GM23338 (cell line): ENCODE measurements at regions not wholly inside any gene's neighbourhood (a gene's known extent, or its start where the extent isn't known, plus 50 kb on each side); places are given as distances from the start of the nearest gene placed in this dataset.

ENCODE experiments used
- ATAC-seq: fragments of 200-7000 bp; cut with Tn5 transposase; 3 replicates; pipeline ENCODE4 v1.9.1; 2020
- DNase-seq: peaks from one replicate; pipeline ENCODE4 v3.0.0-alpha.2; 2015; ENCODE audit warnings: low spot score
- H2AFZ ChIP-seq: fragments of 200-600 bp; sonication (generic); 2 replicates; pipeline ENCODE4 v1.8.0; 2016; ENCODE audit warnings: antibody characterized with exemption, mild to moderate bottlenecking, moderate library complexity
- H3F3A ChIP-seq: fragments of 200-600 bp; sonication (generic); replicated peaks from 2 replicates; pipeline ENCODE4 v1.8.0; 2017; ENCODE audit warnings: antibody characterized with exemption, mixed run types, low read depth
- H3K27ac ChIP-seq: fragments of 200-600 bp; sonication (generic); 2 replicates; pipeline ENCODE4 v1.6.1; 2016; ENCODE audit warnings: low read depth
- H3K27me3 ChIP-seq: fragments of 200-600 bp; sonication (generic); 2 replicates; pipeline ENCODE4 v1.8.0; 2016; ENCODE audit warnings: mild to moderate bottlenecking, mixed run types, moderate library complexity; ENCODE audit not compliant: insufficient read depth
- H3K36me3 ChIP-seq: fragments of 200-600 bp; sonication (generic); 2 replicates; pipeline ENCODE4 v1.8.0; 2016; ENCODE audit warnings: mild to moderate bottlenecking; ENCODE audit not compliant: insufficient read depth
- H3K4me1 ChIP-seq: fragments of 200-600 bp; sonication (generic); 2 replicates; pipeline ENCODE4 v1.8.0; 2016; ENCODE audit warnings: mild to moderate bottlenecking, moderate library complexity; ENCODE audit not compliant: insufficient read depth
- H3K4me2 ChIP-seq: fragments of 200-600 bp; sonication (generic); 2 replicates; pipeline ENCODE4 v1.7.1; 2017; ENCODE audit warnings: mixed run types
- H3K4me3 ChIP-seq: fragments of 200-600 bp; sonication (generic); 2 replicates; pipeline ENCODE4 v1.6.1; 2016; ENCODE audit warnings: mixed run types
- H3K79me2 ChIP-seq: fragments of 200-600 bp; sonication (generic); replicated peaks from 2 replicates; pipeline ENCODE4 v1.8.0; 2017; ENCODE audit warnings: mild to moderate bottlenecking; ENCODE audit not compliant: insufficient read depth
- H3K9me2 ChIP-seq: fragments of 200-600 bp; sonication (generic); 2 replicates; pipeline ENCODE4 v1.8.0; 2017; ENCODE audit not compliant: insufficient read depth
- H4K20me1 ChIP-seq: fragments of 200-600 bp; sonication (generic); replicated peaks from 2 replicates; pipeline ENCODE4 v1.8.0; 2017; ENCODE audit warnings: mild to moderate bottlenecking; ENCODE audit not compliant: insufficient read depth
- H3K27ac Mint-ChIP-seq: 2 replicates; pipeline ENCODE4 v1.8.0; 2020; ENCODE audit warnings: inconsistent platforms, mild to moderate bottlenecking, moderate library complexity, mixed read lengths
- H3K27me3 Mint-ChIP-seq: 3 replicates; pipeline ENCODE4 v1.8.0; 2022; ENCODE audit warnings: low read depth, mild to moderate bottlenecking, moderate library complexity, mixed read lengths, inconsistent platforms; ENCODE audit not compliant: insufficient read depth, poor library complexity
- H3K36me3 Mint-ChIP-seq: 3 replicates; pipeline ENCODE4 v1.8.0; 2021; ENCODE audit warnings: low read depth, mild to moderate bottlenecking, inconsistent platforms, moderate library complexity, mixed read lengths
- H3K4me1 Mint-ChIP-seq: 3 replicates; pipeline ENCODE4 v1.8.0; 2020; ENCODE audit warnings: mild to moderate bottlenecking, inconsistent platforms, mixed read lengths
- H3K4me3 Mint-ChIP-seq: 3 replicates; pipeline ENCODE4 v1.8.0; 2021; ENCODE audit warnings: moderate library complexity, mild to moderate bottlenecking, inconsistent platforms, mixed read lengths
- H3K9me3 Mint-ChIP-seq: 3 replicates; pipeline ENCODE4 v1.8.0; 2020; ENCODE audit warnings: moderate library complexity, mild to moderate bottlenecking, inconsistent platforms, mixed read lengths
- CREB1 ChIP-seq: fragments of 250-450 bp; sonication (Bioruptor Pico); IDR thresholded peaks from 2 replicates; pipeline ENCODE4 v1.5.0; 2020; ENCODE audit warnings: low read depth, mild to moderate bottlenecking, moderate library complexity
- EZH2 ChIP-seq: fragments of 200-600 bp; sonication (generic); IDR thresholded peaks from one replicate; pipeline ENCODE4 v1.8.0; 2017; ENCODE audit warnings: antibody characterized with exemption, mild to moderate bottlenecking, low read depth; ENCODE audit not compliant: unreplicated experiment
- EZH2phosphoT487 ChIP-seq: fragments of 200-600 bp; sonication (generic); IDR thresholded peaks from one replicate; pipeline ENCODE4 v1.8.1; 2018; ENCODE audit warnings: antibody characterized with exemption; ENCODE audit not compliant: unreplicated experiment
- JUNB ChIP-seq: IDR thresholded peaks from one replicate; pipeline ENCODE4 v1.6.1; 2016; ENCODE audit warnings: antibody characterized with exemption; ENCODE audit not compliant: unreplicated experiment
- NANOG ChIP-seq: IDR thresholded peaks from 2 replicates; pipeline ENCODE4 v1.6.1; 2016; ENCODE audit warnings: antibody characterized with exemption, borderline replicate concordance
- POLR2AphosphoS5 ChIP-seq: IDR thresholded peaks from 2 replicates; pipeline ENCODE4 v1.6.1; 2016; ENCODE audit warnings: antibody characterized with exemption, low read depth
- STAT1 ChIP-seq: IDR thresholded peaks from one replicate; pipeline ENCODE4 v1.6.1; 2016; ENCODE audit warnings: antibody characterized with exemption; ENCODE audit not compliant: unreplicated experiment
- ZNF114 ChIP-seq: fragments of 250-450 bp; sonication (Bioruptor Pico); IDR thresholded peaks from 2 replicates; pipeline ENCODE4 v1.5.0; 2020; ENCODE audit warnings: mild to moderate bottlenecking, moderate library complexity
- ZNF331 ChIP-seq: fragments of 250-450 bp; sonication (Bioruptor Pico); IDR thresholded peaks from 2 replicates; pipeline ENCODE4 v1.5.0; 2020; ENCODE audit warnings: low read depth, mild to moderate bottlenecking, moderate library complexity
- TF ChIP-seq, protein P1 (sequence below), 2 experiments: fragments of 200-600 bp in 1 of 2; sonication (generic) in 1 of 2; conservative IDR thresholded peaks; 2 replicates each; pipeline versions ENCODE4 v1.5.1 to v1.6.1; 2016 to 2017; ENCODE audit warnings: antibody characterized with exemption in 2 of 2, low read depth in 2 of 2, mild to moderate bottlenecking in 2 of 2, moderate library complexity in 1 of 2
- TF ChIP-seq, protein P2 (sequence below): IDR thresholded peaks from 2 replicates; pipeline ENCODE4 v1.6.1; 2016; ENCODE audit warnings: antibody characterized with exemption
- TF ChIP-seq, protein P3 (sequence below): fragments of 250-450 bp; sonication (Bioruptor Pico); IDR thresholded peaks from 2 replicates; pipeline ENCODE4 v1.5.0; 2020; ENCODE audit warnings: mild to moderate bottlenecking, moderate library complexity
- TF ChIP-seq, protein P4 (sequence below): IDR thresholded peaks from one replicate; pipeline ENCODE4 v1.6.1; 2018; ENCODE audit warnings: antibody characterized with exemption; ENCODE audit not compliant: unreplicated experiment

DNA sequence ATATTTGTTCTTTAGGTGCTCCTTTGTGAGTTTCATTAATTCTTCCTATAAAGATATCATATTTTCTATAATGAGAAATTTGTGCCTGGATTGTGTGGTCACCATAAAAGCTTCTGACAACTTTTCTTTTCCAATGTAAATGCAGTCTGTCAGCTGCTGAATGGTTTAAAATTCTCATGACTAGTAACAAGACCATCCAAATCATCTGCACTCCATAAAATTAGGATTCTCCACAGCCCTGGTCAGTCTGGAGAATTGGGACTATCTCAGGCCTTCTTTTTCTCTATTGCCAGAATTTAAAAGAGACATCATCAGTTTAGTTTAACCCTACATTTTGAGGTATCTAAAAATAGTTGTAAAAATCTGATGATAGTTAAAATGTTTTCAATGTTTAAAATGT is 180.9 kb downstream of the DTWD1 start:
- Mint-ChIP-seq H3K27ac (no peak overlapping the region), H3K27me3 (no peaks in the 10 kb centered on the region)

More for the DNA sequence above, 180.9 kb downstream of the DTWD1 start:
- peaks cover 31% of the 10 kb centered on the region for H3K9me3 Mint-ChIP-seq
- TF ChIP-seq, protein P1, sequence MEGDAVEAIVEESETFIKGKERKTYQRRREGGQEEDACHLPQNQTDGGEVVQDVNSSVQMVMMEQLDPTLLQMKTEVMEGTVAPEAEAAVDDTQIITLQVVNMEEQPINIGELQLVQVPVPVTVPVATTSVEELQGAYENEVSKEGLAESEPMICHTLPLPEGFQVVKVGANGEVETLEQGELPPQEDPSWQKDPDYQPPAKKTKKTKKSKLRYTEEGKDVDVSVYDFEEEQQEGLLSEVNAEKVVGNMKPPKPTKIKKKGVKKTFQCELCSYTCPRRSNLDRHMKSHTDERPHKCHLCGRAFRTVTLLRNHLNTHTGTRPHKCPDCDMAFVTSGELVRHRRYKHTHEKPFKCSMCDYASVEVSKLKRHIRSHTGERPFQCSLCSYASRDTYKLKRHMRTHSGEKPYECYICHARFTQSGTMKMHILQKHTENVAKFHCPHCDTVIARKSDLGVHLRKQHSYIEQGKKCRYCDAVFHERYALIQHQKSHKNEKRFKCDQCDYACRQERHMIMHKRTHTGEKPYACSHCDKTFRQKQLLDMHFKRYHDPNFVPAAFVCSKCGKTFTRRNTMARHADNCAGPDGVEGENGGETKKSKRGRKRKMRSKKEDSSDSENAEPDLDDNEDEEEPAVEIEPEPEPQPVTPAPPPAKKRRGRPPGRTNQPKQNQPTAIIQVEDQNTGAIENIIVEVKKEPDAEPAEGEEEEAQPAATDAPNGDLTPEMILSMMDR (conservative IDR thresholded peaks at IDR 0.05; ENCODE audit: low read depth in 2 of 2) = no peak
- TF ChIP-seq, protein P2, sequence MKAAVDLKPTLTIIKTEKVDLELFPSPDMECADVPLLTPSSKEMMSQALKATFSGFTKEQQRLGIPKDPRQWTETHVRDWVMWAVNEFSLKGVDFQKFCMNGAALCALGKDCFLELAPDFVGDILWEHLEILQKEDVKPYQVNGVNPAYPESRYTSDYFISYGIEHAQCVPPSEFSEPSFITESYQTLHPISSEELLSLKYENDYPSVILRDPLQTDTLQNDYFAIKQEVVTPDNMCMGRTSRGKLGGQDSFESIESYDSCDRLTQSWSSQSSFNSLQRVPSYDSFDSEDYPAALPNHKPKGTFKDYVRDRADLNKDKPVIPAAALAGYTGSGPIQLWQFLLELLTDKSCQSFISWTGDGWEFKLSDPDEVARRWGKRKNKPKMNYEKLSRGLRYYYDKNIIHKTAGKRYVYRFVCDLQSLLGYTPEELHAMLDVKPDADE = no peak
- TF ChIP-seq, protein P3, sequence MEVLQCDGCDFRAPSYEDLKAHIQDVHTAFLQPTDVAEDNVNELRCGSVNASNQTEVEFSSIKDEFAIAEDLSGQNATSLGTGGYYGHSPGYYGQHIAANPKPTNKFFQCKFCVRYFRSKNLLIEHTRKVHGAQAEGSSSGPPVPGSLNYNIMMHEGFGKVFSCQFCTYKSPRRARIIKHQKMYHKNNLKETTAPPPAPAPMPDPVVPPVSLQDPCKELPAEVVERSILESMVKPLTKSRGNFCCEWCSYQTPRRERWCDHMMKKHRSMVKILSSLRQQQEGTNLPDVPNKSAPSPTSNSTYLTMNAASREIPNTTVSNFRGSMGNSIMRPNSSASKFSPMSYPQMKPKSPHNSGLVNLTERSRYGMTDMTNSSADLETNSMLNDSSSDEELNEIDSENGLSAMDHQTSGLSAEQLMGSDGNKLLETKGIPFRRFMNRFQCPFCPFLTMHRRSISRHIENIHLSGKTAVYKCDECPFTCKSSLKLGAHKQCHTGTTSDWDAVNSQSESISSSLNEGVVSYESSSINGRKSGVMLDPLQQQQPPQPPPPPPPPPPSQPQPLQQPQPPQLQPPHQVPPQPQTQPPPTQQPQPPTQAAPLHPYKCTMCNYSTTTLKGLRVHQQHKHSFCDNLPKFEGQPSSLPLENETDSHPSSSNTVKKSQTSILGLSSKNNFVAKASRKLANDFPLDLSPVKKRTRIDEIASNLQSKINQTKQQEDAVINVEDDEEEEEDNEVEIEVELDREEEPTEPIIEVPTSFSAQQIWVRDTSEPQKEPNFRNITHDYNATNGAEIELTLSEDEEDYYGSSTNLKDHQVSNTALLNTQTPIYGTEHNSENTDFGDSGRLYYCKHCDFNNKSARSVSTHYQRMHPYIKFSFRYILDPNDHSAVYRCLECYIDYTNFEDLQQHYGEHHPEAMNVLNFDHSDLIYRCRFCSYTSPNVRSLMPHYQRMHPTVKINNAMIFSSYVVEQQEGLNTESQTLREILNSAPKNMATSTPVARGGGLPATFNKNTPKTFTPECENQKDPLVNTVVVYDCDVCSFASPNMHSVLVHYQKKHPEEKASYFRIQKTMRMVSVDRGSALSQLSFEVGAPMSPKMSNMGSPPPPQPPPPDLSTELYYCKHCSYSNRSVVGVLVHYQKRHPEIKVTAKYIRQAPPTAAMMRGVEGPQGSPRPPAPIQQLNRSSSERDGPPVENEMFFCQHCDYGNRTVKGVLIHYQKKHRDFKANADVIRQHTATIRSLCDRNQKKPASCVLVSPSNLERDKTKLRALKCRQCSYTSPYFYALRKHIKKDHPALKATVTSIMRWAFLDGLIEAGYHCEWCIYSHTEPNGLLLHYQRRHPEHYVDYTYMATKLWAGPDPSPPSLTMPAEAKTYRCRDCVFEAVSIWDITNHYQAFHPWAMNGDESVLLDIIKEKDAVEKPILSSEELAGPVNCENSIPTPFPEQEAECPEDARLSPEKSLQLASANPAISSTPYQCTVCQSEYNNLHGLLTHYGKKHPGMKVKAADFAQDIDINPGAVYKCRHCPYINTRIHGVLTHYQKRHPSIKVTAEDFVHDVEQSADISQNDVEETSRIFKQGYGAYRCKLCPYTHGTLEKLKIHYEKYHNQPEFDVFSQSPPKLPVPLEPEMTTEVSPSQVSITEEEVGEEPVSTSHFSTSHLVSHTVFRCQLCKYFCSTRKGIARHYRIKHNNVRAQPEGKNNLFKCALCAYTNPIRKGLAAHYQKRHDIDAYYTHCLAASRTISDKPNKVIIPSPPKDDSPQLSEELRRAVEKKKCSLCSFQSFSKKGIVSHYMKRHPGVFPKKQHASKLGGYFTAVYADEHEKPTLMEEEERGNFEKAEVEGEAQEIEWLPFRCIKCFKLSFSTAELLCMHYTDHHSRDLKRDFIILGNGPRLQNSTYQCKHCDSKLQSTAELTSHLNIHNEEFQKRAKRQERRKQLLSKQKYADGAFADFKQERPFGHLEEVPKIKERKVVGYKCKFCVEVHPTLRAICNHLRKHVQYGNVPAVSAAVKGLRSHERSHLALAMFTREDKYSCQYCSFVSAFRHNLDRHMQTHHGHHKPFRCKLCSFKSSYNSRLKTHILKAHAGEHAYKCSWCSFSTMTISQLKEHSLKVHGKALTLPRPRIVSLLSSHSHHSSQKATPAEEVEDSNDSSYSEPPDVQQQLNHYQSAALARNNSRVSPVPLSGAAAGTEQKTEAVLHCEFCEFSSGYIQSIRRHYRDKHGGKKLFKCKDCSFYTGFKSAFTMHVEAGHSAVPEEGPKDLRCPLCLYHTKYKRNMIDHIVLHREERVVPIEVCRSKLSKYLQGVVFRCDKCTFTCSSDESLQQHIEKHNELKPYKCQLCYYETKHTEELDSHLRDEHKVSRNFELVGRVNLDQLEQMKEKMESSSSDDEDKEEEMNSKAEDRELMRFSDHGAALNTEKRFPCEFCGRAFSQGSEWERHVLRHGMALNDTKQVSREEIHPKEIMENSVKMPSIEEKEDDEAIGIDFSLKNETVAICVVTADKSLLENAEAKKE (CRISPR knock-in tag) = no peak
- TF ChIP-seq ZNF331 (CRISPR knock-in tag) = no peak
- no peak for TF ChIP-seq JUNB
- no peak for TF ChIP-seq ZNF114 (CRISPR knock-in tag)
- no peak for TF ChIP-seq CREB1 (CRISPR knock-in tag)
- TF ChIP-seq STAT1 = no peak
- no peak for TF ChIP-seq NANOG
- TF ChIP-seq EZH2phosphoT487 = no peak
- TF ChIP-seq, protein P4, sequence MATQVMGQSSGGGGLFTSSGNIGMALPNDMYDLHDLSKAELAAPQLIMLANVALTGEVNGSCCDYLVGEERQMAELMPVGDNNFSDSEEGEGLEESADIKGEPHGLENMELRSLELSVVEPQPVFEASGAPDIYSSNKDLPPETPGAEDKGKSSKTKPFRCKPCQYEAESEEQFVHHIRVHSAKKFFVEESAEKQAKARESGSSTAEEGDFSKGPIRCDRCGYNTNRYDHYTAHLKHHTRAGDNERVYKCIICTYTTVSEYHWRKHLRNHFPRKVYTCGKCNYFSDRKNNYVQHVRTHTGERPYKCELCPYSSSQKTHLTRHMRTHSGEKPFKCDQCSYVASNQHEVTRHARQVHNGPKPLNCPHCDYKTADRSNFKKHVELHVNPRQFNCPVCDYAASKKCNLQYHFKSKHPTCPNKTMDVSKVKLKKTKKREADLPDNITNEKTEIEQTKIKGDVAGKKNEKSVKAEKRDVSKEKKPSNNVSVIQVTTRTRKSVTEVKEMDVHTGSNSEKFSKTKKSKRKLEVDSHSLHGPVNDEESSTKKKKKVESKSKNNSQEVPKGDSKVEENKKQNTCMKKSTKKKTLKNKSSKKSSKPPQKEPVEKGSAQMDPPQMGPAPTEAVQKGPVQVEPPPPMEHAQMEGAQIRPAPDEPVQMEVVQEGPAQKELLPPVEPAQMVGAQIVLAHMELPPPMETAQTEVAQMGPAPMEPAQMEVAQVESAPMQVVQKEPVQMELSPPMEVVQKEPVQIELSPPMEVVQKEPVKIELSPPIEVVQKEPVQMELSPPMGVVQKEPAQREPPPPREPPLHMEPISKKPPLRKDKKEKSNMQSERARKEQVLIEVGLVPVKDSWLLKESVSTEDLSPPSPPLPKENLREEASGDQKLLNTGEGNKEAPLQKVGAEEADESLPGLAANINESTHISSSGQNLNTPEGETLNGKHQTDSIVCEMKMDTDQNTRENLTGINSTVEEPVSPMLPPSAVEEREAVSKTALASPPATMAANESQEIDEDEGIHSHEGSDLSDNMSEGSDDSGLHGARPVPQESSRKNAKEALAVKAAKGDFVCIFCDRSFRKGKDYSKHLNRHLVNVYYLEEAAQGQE = no peak
- TF ChIP-seq EZH2 = no peak
- TF ChIP-seq POLR2AphosphoS5 = no peak
- no peaks in the 10 kb centered on the region for H4K20me1 ChIP-seq
- no peaks in the 10 kb centered on the region for H3K4me1 ChIP-seq
- H3K4me1 Mint-ChIP-seq = no peaks in the 10 kb centered on the region
- no peak overlapping the region for H2AFZ ChIP-seq
- peaks cover 10% of the 10 kb centered on the region; the same call in 1 of the 3 replicates for H3K36me3 Mint-ChIP-seq
- no peaks in the 10 kb centered on the region for H3K27me3 ChIP-seq
- no peaks in the 10 kb centered on the region for H3F3A ChIP-seq
- no peak overlapping the region for H3K4me2 ChIP-seq
- no peak for ATAC-seq
- 0 out of 2 replicates have a peak, but pooled peaks cover 3% of the 10 kb centered on the region for H3K9me2 ChIP-seq
- DNase-seq = no peak
- H3K79me2 ChIP-seq = no peaks in the 10 kb centered on the region
- H3K4me3 ChIP-seq = no peak overlapping the region
- no peaks in the 10 kb centered on the region for H3K36me3 ChIP-seq
- H3K4me3 Mint-ChIP-seq = no peak overlapping the region
- no peak overlapping the region for H3K27ac ChIP-seq
